ENCODE measurements at regions not wholly inside any gene's neighbourhood (a gene's known extent, or its start where the extent isn't known, plus 50 kb on each side); places are given as distances from the start of the nearest gene placed in this dataset.

GRCh38 chr1:222910699-222911098, 95.9 kb downstream of the DISP1 start:
- TF ChIP-seq CTCF (IDR thresholded peaks at IDR 0.05; ENCODE audit: low read depth, low read length) = no peak
- H3K4me3 ChIP-seq (ENCODE audit: low read depth, low read length) = no peak overlapping the region

DNA sequence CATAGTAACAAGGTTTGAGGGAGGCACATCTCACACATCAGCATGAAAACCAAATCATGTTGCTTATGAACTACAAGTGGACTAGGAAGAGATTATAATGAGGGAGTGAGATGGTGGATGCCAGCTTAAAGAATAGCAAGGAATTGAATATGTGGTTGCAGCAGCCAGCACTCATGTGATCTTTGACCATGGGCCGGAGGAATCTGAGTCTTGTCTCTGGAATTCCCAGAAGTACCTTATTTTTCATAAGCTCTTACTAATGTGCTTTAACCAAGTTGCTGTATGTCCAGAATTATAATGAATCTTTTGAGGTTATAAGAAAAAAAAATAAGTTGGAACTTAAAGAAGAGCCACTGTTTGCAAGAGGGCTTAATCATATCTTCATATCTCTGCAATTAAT, 97.0 kb downstream of the DISP1 start:
- TF ChIP-seq CTCF (IDR thresholded peaks at IDR 0.05; ENCODE audit: low read depth, low read length) = no peak
- H3K4me3 ChIP-seq (ENCODE audit: low read depth, low read length) = no peak overlapping the region

DNA sequence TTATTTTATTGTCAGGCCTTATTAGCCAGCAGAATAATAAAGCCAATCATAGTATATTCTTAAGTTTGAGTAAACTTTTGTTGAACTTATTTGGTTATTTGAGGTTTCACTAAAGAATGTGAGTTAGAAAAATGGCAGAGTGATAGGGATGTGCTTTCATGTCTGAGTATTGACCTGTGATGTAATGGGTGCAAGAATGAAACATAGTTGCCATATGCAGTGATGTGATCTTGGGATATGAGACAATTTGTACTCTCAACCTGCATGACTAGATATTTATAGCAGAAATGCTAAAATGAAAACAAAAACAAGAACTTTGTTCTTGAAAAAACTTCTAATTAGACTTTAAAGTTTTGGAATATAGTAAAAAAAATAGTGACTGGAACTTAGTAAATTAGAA, 97.9 kb downstream of the DISP1 start:
- H3K4me3 ChIP-seq (ENCODE audit: low read depth, low read length) = no peak overlapping the region
- TF ChIP-seq CTCF (IDR thresholded peaks at IDR 0.05; ENCODE audit: low read depth, low read length) = no peak

- TF ChIP-seq CTCF (IDR thresholded peaks at IDR 0.05; ENCODE audit: low read depth, low read length) = no peak
- H3K4me3 ChIP-seq (ENCODE audit: low read depth, low read length) = no peak overlapping the region
These were observed 100.2 kb downstream of the DISP1 start for GRCh38 chr1:222914861-222915632.

GRCh38 chr1:222916100-222916499, 101.3 kb downstream of the DISP1 start:
- no peak for TF ChIP-seq CTCF (IDR thresholded peaks at IDR 0.05; ENCODE audit: low read depth, low read length)
- no peak overlapping the region for H3K4me3 ChIP-seq (ENCODE audit: low read depth, low read length)

DNA sequence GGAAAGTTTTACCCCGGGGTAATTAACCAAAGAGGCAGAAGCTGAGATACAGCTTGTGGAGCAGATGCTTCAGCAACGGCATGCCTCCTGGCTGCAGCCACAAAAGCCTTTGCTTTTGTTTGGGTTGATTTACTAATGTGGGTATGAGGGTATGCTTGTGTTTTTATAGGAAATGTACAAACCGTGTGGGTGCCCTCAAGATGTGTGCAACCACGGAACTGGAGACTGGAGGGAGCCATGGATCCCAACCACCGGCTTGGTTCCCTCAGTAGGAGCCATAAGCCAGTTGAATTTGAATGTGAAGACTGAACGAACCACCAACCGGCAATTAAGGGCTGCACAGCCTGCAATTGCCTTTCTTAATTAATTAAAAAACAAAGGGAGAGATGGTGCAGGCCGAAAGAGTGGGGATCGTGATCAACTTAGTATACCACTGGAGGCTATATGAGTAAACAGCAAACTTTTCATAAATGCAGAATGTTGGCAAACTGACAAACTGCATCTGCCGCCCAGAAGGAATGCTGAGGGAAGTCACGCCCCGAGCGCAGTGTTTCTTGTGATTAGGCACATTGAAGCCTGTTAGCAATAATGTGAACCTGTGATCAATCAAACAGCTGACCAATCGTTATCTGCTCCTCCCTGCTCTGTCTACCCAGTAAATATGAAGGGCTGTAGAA, 104.1 kb downstream of the DISP1 start:
- no peak overlapping the region for H3K4me3 ChIP-seq (ENCODE audit: low read depth, low read length)
- TF ChIP-seq CTCF (IDR thresholded peaks at IDR 0.05; ENCODE audit: low read depth, low read length) = no peak

DNA sequence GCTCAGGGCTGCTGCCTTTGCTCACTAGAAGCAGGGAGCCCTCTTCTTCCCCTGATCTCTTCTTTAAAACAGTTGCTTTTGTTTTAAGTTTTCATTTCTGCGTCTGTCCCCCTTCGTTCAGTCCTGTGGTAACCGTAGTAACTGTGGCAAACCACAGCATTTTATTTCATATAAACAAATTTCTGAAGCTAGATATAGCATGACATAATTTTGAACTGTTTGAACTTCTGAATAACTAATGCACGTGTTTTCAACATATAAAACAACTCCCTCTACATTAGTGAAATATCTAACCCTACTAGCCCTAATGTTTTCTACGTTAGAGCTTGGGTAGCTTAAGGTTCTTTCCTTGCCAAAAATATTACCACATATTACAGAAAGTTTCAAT, 104.6 kb downstream of the DISP1 start:
- TF ChIP-seq CTCF (IDR thresholded peaks at IDR 0.05; ENCODE audit: low read depth, low read length) = no peak
- H3K4me3 ChIP-seq (ENCODE audit: low read depth, low read length) = no peak overlapping the region
